Heart left ventricle (tissue), 16 donors: ENCODE measurements at regions not wholly inside any gene's neighbourhood (a gene's known extent, or its start where the extent isn't known, plus 50 kb on each side); places are given as distances from the start of the nearest gene placed in this dataset.

Experiments used
- ATAC-seq, 4 donors: fragments of 200-7000 bp; cut with Tn5 transposase; one replicate each; pipeline ENCODE4 v1.9.1; 2020 to 2022; ENCODE audit warnings: moderate library complexity in 4 of 4, mild to moderate bottlenecking in 3 of 4, moderate number of reproducible peaks in 1 of 4
- DNase-seq, 5 donors: peaks; one replicate each; pipeline ENCODE4 v3.0.0-alpha.2; 2020
- H3K27ac ChIP-seq, 12 donors: fragments of 200-600 bp; sonication (generic) in 4 of 12; one replicate each; pipeline versions ENCODE4 v1.5.0 to v1.8.0; 2016 to 2022; ENCODE audit warnings: mild to moderate bottlenecking in 2 of 12
- H3K27me3 ChIP-seq, 9 donors: fragments of 200-600 bp; sonication (generic) in 2 of 9; one replicate each; pipeline versions ENCODE4 v1.5.1 to v1.8.0; 2016 to 2022; ENCODE audit warnings: mild to moderate bottlenecking in 3 of 9
- H3K36me3 ChIP-seq, 9 donors: fragments of 200-600 bp; sonication (generic) in 2 of 9; one replicate each; pipeline versions ENCODE4 v1.5.0 to v1.8.0; 2018 to 2022; ENCODE audit warnings: mild to moderate bottlenecking in 2 of 9
- H3K4me1 ChIP-seq, 12 donors: fragments of 200-600 bp; sonication (generic) in 4 of 12; one replicate each; pipeline versions ENCODE4 v1.5.0 to v1.8.0; 2016 to 2022; ENCODE audit warnings: mild to moderate bottlenecking in 3 of 12
- H3K4me3 ChIP-seq, 12 donors: fragments of 200-600 bp; sonication (generic) in 4 of 12; one replicate each; pipeline versions ENCODE4 v1.5.0 to v1.8.0; 2017 to 2022; ENCODE audit warnings: mild to moderate bottlenecking in 9 of 12, moderate library complexity in 4 of 12
- H3K9me3 ChIP-seq, 12 donors: fragments of 200-600 bp; sonication (generic) in 4 of 12; one replicate each; pipeline versions ENCODE4 v1.5.0 to v1.8.0; 2016 to 2022; ENCODE audit warnings: mild to moderate bottlenecking in 1 of 12
- CTCF ChIP-seq, 12 donors: fragments of 200-600 bp; sonication (generic) in 4 of 12; IDR thresholded peaks; one replicate each; pipeline versions ENCODE4 v1.5.0 to v1.8.0; 2018 to 2022; ENCODE audit warnings: antibody characterized with exemption in 12 of 12, mild to moderate bottlenecking in 5 of 12
- POLR2A ChIP-seq, 2 donors: fragments of 450-650 bp; IDR thresholded peaks; one replicate each; pipeline ENCODE4 v1.6.1; 2017; ENCODE audit warnings: antibody characterized with exemption in 2 of 2, mild to moderate bottlenecking in 2 of 2, moderate library complexity in 2 of 2
- WGBS, 4 donors: extraction: QIAGEN DNeasy Blood & Tissue Kit in 2 of 4; methylation state at CpG; one replicate each; pipeline versions ENCODE4 v1.1.5 to v1.1.7; 2013 to 2018; 5-methylcytosine and 5-hydroxymethylcytosine counted together
- intact Hi-C, 10 donors: fragments of 100-400 bp; cut with DNase I; formaldehyde crosslinking; loops; one replicate each; pipeline versions ENCODE4 v1.11.1 to v1.14.2; 2022
- donor health status: ischemic (EF 13 %, LVEDD 7.1; RV severe dilation, severe dysfunction).
- donor health status: healthy with polysubstance abuse.
- donor health status: DM: no; HTN: yes; CAD: no.
- donor health status: DM: no; HTN: no; CAD: no.
- donor health status: ischemic (EF 25% LVEDD 6.9; RV normal size, moderate dysfunction).
- donor health status: ischemic (EF 25% LVEDD 5.7; RV mildly dilated, moderate dysfunction).
- donor health status: healthy.
- donor health status: DM: yes; HTN: yes; CAD: no.
- donor health status: ischemic (EF 35%, LVEDD 5.7; RV mildly dilated, moderate dysfunction).
- donor health status: nonischemic (EF 11% LVEDD 7.7; RV severe dilation, severe dysfunction).
- donor health status: DM: yes; HTN: yes; CAD: no.
- donor health status: PGD.
- donor health status: ischemic (EF 29% LVEDD 5.4; RV normal size, mild dysfunction).
- donor health status: nonischemic (EF 23%, LVEDD 6.1; RV moderate dilation, normal function).

GRCh38 chr3:117853923-117854668 lies 1144.5 kb downstream of the TUSC7 start:
- Histone ChIP-seq H3K4me3 (no peak overlapping the region), H3K27me3 (no peaks in the 10 kb centered on the region), H3K27ac (no peak overlapping the region), H3K4me1 (no peaks in the 10 kb centered on the region), H3K9me3 (no peaks in the 10 kb centered on the region), H3K36me3 (no peaks in the 10 kb centered on the region)
- ATAC-seq, result no peak
- no peak for DNase-seq
- intact Hi-C loops, result no loop called here
- WGBS, 4 donors, result 81 to 87% (median 85%) methylated on average over 5 of the region's 5 CpGs
- TF ChIP-seq POLR2A (IDR thresholded peaks at IDR 0.05), result no peak
- no peak for TF ChIP-seq CTCF (IDR thresholded peaks at IDR 0.05)

- Histone ChIP-seq H3K36me3 (no peaks in the 10 kb centered on the region), H3K4me1 (no peaks in the 10 kb centered on the region), H3K27me3 (no peaks in the 10 kb centered on the region), H3K27ac (no peak overlapping the region), H3K4me3 (no peak overlapping the region), H3K9me3 (no peaks in the 10 kb centered on the region)
- intact Hi-C loops, result no loop called here
- 59 to 87% (median 82%) methylated on average over 1 of the region's 1 CpG for WGBS, 4 donors
- ATAC-seq, result no peak
- no peak for DNase-seq
- no peak for TF ChIP-seq POLR2A (IDR thresholded peaks at IDR 0.05)
- no peak for TF ChIP-seq CTCF (IDR thresholded peaks at IDR 0.05)
Observed at GRCh38 chr3:117856354-117856753, 1146.8 kb downstream of the TUSC7 start.

GRCh38 chr3:117863146-117863545 lies 1153.6 kb downstream of the TUSC7 start:
- intact Hi-C loops, result no loop called here
- Histone ChIP-seq H3K36me3 (no peaks in the 10 kb centered on the region), H3K9me3 (no peaks in the 10 kb centered on the region), H3K4me3 (no peak overlapping the region), H3K4me1 (no peaks in the 10 kb centered on the region), H3K27ac (no peak overlapping the region), H3K27me3 (no peaks in the 10 kb centered on the region)
- TF ChIP-seq CTCF (IDR thresholded peaks at IDR 0.05) (no peak), POLR2A (IDR thresholded peaks at IDR 0.05) (no peak)
- WGBS, 4 donors, result 89 to 92% (median 89%) methylated on average over 2 of the region's 2 CpGs
- ATAC-seq (no peak), DNase-seq (no peak)

- Histone ChIP-seq H3K27me3 (no peaks in the 10 kb centered on the region), H3K4me1 (no peaks in the 10 kb centered on the region), H3K9me3 (no peaks in the 10 kb centered on the region), H3K4me3 (no peak overlapping the region), H3K36me3 (no peaks in the 10 kb centered on the region), H3K27ac (no peak overlapping the region)
- 91 to 95% (median 94%) methylated on average over 4 of the region's 4 CpGs for WGBS, 4 donors
- TF ChIP-seq CTCF (IDR thresholded peaks at IDR 0.05), result no peak
- intact Hi-C loops, result no loop called here
- ATAC-seq, result no peak
- DNase-seq, result no peak
Observed at GRCh38 chr3:117865338-117865737, 1155.8 kb downstream of the TUSC7 start.
